Epithelial cell of esophagus (primary cell): ENCODE measurements at regions not wholly inside any gene's neighbourhood (a gene's known extent, or its start where the extent isn't known, plus 50 kb on each side); places are given as distances from the start of the nearest gene placed in this dataset.
"Not testable (repeated sequence)": the region's sequence is repeated elsewhere in the genome, so short reads cannot be mapped to it uniquely, and the experiment has no call there.

Experiments used
- DNase-seq: peaks from one replicate; pipeline ENCODE4 v3.0.0; 2010; ENCODE audit warnings: low read depth
- H3K4me3 ChIP-seq: 2 replicates; pipeline ENCODE4 v1.5.1; 2011; ENCODE audit warnings: mild to moderate bottlenecking, low read length, control low read depth
- TF ChIP-seq, protein P1 (sequence below): IDR thresholded peaks from 2 replicates; pipeline ENCODE4 v1.5.1; 2011; ENCODE audit warnings: low read depth, mild to moderate bottlenecking, low read length, control low read depth, inconsistent platforms; ENCODE audit not compliant: insufficient read depth; ENCODE audit errors: missing control alignments

DNA sequence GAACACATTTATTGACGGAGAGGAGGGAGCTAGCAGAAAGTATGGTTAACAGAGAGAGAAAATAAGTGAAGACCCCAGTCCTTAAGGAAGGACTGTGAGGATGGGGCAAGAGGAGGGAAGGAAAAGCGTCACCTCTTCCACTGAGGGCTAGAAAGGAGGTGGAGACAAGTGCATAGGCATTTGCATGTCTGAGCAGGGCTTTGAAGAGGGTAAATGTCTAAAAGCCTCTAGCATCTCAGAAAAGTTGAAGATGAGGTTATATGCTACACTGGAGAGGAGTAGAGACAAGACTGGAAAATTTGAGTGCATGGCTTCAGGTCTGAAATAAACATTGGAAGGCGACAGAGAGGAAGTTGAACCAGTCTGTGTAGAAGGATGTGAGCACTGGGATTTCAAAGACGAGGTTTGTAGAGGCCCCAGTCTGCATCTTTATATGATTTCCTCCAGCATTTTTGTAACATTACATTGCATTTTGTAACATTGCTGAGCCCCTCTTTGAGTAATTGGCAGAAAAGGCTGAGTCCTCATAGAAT, 98.5 kb upstream of the IFNG-AS1 start:
- no peak for DNase-seq
- no peak overlapping the region for H3K4me3 ChIP-seq
- TF ChIP-seq, protein P1, sequence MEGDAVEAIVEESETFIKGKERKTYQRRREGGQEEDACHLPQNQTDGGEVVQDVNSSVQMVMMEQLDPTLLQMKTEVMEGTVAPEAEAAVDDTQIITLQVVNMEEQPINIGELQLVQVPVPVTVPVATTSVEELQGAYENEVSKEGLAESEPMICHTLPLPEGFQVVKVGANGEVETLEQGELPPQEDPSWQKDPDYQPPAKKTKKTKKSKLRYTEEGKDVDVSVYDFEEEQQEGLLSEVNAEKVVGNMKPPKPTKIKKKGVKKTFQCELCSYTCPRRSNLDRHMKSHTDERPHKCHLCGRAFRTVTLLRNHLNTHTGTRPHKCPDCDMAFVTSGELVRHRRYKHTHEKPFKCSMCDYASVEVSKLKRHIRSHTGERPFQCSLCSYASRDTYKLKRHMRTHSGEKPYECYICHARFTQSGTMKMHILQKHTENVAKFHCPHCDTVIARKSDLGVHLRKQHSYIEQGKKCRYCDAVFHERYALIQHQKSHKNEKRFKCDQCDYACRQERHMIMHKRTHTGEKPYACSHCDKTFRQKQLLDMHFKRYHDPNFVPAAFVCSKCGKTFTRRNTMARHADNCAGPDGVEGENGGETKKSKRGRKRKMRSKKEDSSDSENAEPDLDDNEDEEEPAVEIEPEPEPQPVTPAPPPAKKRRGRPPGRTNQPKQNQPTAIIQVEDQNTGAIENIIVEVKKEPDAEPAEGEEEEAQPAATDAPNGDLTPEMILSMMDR, result no peak

DNA sequence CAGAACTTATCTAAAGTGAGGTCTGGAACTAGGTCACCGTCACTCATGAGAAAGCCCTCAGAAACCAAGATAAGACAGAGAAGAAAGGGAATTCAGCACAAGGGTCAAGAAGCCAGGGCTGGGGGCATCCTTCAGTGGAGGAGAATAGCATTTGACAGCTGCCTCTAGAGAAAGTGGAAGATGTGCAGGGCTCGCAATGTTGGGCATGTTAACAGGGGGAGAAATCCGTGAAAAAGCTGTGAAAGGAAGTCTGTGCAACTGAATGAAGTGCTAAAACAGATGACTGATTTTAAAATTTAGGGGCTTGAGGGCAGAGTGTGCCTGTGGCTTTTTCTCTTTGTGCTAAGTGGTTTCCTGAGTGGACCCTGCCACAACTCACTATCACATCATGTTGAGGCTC, 97.7 kb upstream of the IFNG-AS1 start:
- no peak for DNase-seq
- H3K4me3 ChIP-seq, result no peak overlapping the region
- TF ChIP-seq, protein P1, result no peak

DNA sequence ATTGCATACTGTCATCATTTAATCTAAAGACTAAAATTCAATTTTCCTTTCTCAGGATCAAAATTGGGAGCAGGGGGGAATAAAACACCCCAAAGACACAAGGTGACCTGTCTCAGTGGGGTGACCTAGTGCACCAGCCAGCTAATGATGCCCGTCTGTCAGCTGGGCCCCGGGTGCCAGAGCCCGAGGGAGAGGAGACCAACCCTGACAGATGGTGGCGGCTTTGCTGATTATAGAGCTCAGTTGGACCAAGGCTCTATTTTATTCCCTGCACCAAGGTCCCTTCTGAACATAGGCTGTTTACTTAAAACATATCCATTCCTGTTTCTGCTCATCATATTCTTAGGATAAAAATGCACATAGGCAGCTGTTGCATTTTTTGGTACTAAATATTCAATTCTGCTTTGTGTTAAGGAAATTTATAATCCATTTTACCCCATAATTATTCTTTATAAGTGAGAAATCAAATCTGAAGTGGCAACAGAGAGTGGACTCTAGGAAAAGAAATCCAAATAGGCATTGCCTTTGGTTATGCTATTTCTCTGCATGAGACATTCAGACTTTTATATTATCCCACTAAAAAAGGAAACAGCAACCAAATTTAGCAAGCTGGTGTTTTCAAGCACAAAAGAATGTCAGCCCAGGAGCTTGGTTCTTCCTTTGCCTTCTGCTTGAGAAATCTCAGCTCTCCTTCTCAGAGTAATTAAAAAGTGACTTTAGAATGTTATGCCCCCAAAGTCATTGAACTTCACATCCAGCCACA, 96.8 kb upstream of the IFNG-AS1 start:
- no peak for DNase-seq
- TF ChIP-seq, protein P1, result no peak
- H3K4me3 ChIP-seq, result no peak overlapping the region

DNA sequence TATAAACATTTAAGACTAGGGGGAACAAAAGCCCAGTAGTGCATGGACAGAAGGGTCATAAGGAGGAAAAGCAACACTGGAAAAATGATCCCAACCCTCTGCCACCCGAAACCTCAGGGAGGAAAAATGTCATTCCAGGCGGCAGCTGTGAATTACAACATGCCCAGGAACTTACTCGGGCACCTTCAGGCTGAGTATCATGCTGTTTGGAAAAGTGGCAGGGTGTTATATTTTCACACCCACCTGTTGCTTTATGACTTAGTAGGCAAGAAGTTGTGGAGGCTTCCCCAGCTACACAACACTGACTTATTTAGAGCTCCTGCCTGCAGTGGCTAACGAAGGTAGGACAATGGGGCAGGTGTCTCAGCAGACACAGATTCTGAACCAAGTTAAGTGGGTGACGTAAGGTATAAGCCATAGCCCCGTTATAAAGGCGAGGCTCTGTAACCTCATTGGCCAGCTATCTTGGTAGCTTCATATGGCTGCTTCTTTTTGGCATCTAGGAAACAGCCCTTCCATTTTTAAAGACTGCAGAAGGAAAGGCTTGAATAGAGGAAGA, 96.1 kb upstream of the IFNG-AS1 start:
- TF ChIP-seq, protein P1, result no peak
- DNase-seq, result no peak
- H3K4me3 ChIP-seq, result no peak overlapping the region

DNA sequence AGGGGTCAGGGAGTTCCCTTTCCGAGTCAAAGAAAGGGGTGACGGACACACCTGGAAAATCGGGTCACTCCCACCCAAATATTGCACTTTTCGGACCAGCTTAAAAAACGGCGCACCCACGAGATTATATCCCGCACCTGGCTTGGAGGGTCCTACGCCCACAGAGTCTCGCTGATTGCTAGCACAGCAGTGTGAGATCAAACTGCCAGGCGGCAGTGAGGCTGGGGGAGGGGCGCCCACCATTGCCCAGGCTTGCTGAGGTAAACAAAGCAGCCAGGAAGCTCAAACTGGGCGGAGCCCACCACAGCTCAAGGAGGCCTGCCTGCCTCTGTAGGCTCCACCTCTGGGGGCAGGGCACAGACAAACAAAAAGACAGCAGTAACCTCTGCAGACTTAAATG, 88.8 kb upstream of the IFNG-AS1 start:
- H3K4me3 ChIP-seq, DNase-seq: not testable (repeated sequence)

DNA sequence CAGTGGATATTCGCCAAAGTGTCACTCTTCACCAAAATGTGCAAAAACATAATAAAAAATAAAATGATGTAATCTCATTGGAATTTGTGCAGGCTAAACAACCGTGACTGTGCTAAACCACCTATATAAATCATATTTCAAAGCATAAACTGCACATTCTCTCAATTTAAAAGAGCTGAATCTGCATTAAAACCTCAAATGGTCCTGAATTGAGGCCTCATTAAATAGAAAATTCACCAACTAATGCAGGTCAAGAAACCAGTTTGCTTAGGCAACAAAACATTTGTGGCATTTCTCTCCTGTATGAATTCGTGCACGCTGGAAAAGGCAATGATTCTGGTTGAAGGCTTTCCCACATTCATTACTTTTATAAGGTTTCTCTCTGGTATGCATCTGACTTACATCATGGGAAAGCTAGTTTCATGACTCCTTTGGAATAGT, 80.1 kb upstream of the IFNG-AS1 start:
- no peak for DNase-seq

DNA sequence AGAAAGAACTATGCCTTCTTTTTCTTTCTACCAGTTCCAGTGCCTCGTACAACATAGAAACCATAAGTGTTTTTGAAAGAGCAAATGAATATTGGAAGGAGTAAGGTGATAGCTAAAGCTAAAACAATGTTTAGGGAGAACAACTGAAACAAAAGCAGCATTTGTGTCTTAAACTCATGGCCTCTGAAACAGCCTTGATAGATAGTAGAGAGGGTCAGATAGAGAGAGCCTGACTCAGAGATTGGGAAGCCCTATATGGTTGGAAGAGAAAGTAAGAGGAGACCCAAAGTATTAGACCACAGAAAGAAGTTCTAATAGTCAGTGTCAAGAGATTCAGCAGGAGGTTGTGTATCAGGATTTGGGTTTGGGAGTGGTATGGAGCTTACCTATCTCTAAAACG, 79.6 kb upstream of the IFNG-AS1 start:
- H3K4me3 ChIP-seq, result no peak overlapping the region
- TF ChIP-seq, protein P1, result no peak
- DNase-seq, result no peak

More for the DNA sequence above, 80.1 kb upstream of the IFNG-AS1 start:
- no peak overlapping the region for H3K4me3 ChIP-seq
- TF ChIP-seq, protein P1, result no peak
